Mesodermal cell (in vitro differentiated cells): ENCODE measurements at regions not wholly inside any gene's neighbourhood (a gene's known extent, or its start where the extent isn't known, plus 50 kb on each side); places are given as distances from the start of the nearest gene placed in this dataset.

Experiments
- H3K27ac ChIP-seq: 2 replicates; pipeline ENCODE4 v1.7.0; 2013; ENCODE audit warnings: mild to moderate bottlenecking, low read depth, low read length, moderate library complexity; ENCODE audit not compliant: severe bottlenecking
- H3K36me3 ChIP-seq: 2 replicates; pipeline ENCODE4 v1.7.1; 2013; ENCODE audit warnings: mild to moderate bottlenecking, low read length, moderate library complexity; ENCODE audit not compliant: control insufficient read depth, insufficient read depth
- H3K4me1 ChIP-seq: one replicate; pipeline ENCODE4 v1.7.1; 2013; ENCODE audit warnings: mild to moderate bottlenecking, low read length; ENCODE audit not compliant: insufficient read depth, control insufficient read depth, poor library complexity, severe bottlenecking
- H3K4me3 ChIP-seq: 2 replicates; pipeline ENCODE4 v1.7.0; 2013; ENCODE audit warnings: low read length, control low read depth, mild to moderate bottlenecking; ENCODE audit not compliant: insufficient read depth, poor library complexity, severe bottlenecking; ENCODE audit errors: extremely low read depth
- H3K9me3 ChIP-seq: 2 replicates; pipeline ENCODE4 v1.7.1; 2013; ENCODE audit warnings: mild to moderate bottlenecking, low read length, moderate library complexity; ENCODE audit not compliant: control insufficient read depth
- whole genome bisulfite sequencing, 2 experiments: methylation state at CpG; one replicate each; pipeline ENCODE4 v1.1.5; 2013; ENCODE audit warnings: missing lambda C conversion rate in 2 of 2; ENCODE audit not compliant: insufficient coverage in 2 of 2; 5-methylcytosine and 5-hydroxymethylcytosine counted together

- no peak overlapping the region for H3K27ac ChIP-seq
- no peaks in the 10 kb centered on the region for H3K4me1 ChIP-seq
- 100% methylated on average over 1 to 2 of the region's 5 CpGs for WGBS, 2 experiments
- no peaks in the 10 kb centered on the region for H3K9me3 ChIP-seq
- H3K36me3 ChIP-seq = no peaks in the 10 kb centered on the region
- H3K4me3 ChIP-seq = no peak overlapping the region
These were observed 1238.4 kb downstream of the GRIK2 start for GRCh38 chr6:102631921-102632320.

- Histone ChIP-seq H3K4me3 (no peak overlapping the region), H3K27ac (no peak overlapping the region), H3K9me3 (no peaks in the 10 kb centered on the region), H3K36me3 (no peaks in the 10 kb centered on the region), H3K4me1 (no peaks in the 10 kb centered on the region)
These were observed 1229.7 kb downstream of the GRIK2 start for GRCh38 chr6:102623201-102623600.

- WGBS, 2 experiments = no CpG with 5 or more reads among the region's 2 CpGs
- Histone ChIP-seq H3K36me3 (no peaks in the 10 kb centered on the region), H3K27ac (no peak overlapping the region), H3K4me1 (no peaks in the 10 kb centered on the region), H3K4me3 (no peak overlapping the region), H3K9me3 (peaks cover 5% of the 10 kb centered on the region)
These were observed 1226.1 kb downstream of the GRIK2 start for GRCh38 chr6:102619585-102619984.

GRCh38 chr6:102582569-102582968 is 1189.1 kb downstream of the GRIK2 start:
- peaks cover 9% of the 10 kb centered on the region for H3K9me3 ChIP-seq
- no peak overlapping the region for H3K4me3 ChIP-seq
- WGBS, 2 experiments = 86 to 98% methylated on average over 5 of the region's 5 CpGs
- H3K36me3 ChIP-seq = no peaks in the 10 kb centered on the region
- no peak overlapping the region for H3K27ac ChIP-seq
- no peaks in the 10 kb centered on the region for H3K4me1 ChIP-seq

DNA sequence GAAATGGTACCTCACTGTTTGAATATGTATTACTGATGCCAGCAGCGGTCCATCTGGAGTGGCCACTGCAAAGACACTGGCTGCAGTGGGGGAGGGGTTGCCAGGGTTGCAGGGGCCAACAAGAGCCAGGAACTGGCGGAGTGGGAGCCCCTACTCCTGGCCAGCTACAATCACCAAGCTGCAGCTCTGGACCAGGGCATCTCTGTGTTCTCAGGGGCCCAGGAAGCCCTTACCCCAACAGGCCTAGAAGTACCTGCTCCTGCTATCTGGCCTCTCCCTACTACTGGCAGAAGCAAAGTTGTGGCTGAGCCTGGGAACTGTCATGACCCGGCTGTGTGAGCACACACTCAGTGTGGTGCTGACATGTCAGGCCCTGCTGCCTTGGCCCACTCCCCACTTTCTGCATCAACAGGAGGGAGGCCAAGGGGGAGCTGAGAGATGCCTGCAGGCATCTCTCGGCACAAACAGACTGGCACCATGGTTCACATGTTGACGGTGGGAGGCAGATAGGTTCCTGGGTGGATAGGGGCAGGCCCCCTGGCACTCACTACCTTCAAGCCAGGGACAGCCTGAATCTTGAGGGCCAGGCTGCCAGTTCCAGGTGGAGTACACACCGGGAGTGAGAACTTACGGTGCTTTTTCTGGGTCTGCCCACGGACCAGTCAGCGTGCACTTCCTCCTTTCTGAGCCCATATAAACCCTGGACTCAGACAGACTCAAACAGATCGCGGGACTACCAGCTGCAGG is 1188.0 kb downstream of the GRIK2 start:
- peaks cover 9% of the 10 kb centered on the region for H3K9me3 ChIP-seq
- no peak overlapping the region for H3K4me3 ChIP-seq
- WGBS, 2 experiments = 91 to 95% methylated on average over 7 to 9 of the region's 11 CpGs
- H3K27ac ChIP-seq = no peak overlapping the region
- H3K4me1 ChIP-seq = no peaks in the 10 kb centered on the region
- no peaks in the 10 kb centered on the region for H3K36me3 ChIP-seq

DNA sequence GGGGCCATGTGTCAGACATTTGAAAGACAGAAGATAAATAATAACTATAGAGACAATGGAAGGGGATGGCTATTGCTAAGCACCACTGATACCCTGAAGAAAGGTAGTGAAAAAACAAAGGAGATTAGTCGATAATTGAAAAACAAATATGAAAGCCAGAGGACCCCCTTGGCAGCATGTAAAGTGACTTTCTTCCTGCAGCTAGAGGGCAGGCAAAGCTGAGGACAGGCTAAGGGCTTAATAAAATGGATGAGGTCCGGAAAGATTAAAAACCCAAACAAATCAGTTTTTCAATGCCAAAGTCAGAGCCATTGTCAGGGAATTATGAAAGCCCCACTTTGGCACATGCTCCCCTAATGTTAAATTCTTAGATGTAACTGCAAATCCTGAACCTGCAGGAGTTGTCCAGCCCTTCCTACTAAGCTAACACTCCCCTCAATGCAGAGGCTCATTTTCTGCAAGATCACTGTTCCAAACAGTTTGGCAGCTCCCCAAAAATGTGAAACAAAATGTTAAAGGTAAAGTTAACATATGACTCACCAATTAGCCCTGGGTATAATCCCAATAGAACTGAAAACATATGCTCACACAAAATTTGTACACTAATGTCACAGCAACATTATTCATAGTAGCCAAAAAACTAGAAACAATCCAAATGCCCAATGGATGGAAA is 1177.9 kb downstream of the GRIK2 start:
- H3K9me3 ChIP-seq = no peaks in the 10 kb centered on the region
- WGBS, 2 experiments = 50 to 79% methylated on average over 1 to 2 of the region's 2 CpGs
- no peaks in the 10 kb centered on the region for H3K4me1 ChIP-seq
- H3K36me3 ChIP-seq = no peaks in the 10 kb centered on the region
- H3K4me3 ChIP-seq = no peak overlapping the region
- H3K27ac ChIP-seq = no peak overlapping the region

GRCh38 chr6:102562713-102563112 is 1169.2 kb downstream of the GRIK2 start:
- Histone ChIP-seq H3K9me3 (no peaks in the 10 kb centered on the region), H3K36me3 (no peaks in the 10 kb centered on the region), H3K4me3 (no peak overlapping the region), H3K27ac (no peak overlapping the region), H3K4me1 (no peaks in the 10 kb centered on the region)
- WGBS, 2 experiments = no CpG with 5 or more reads among the region's 1 CpG

DNA sequence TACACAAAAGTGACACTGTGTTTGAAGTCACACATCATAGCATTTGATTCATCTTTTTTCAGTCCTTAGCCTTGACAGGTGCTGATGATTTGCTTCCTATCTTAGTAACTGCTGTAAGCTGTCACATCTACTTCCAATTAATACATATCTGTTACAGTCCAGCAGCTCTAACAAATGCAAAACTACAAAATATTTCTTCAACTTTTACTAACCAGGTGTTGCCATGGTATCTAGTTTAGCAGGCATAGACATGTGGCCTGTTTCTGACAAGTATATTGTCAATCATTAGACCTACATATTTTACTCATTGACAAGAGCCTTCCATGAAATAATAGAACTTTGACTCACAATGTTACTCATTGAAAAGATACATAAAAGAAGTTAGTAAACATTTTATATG is 1159.7 kb downstream of the GRIK2 start:
- H3K27ac ChIP-seq = no peak overlapping the region
- H3K4me1 ChIP-seq = no peaks in the 10 kb centered on the region
- H3K9me3 ChIP-seq = no peaks in the 10 kb centered on the region
- H3K36me3 ChIP-seq = no peaks in the 10 kb centered on the region
- no peak overlapping the region for H3K4me3 ChIP-seq

DNA sequence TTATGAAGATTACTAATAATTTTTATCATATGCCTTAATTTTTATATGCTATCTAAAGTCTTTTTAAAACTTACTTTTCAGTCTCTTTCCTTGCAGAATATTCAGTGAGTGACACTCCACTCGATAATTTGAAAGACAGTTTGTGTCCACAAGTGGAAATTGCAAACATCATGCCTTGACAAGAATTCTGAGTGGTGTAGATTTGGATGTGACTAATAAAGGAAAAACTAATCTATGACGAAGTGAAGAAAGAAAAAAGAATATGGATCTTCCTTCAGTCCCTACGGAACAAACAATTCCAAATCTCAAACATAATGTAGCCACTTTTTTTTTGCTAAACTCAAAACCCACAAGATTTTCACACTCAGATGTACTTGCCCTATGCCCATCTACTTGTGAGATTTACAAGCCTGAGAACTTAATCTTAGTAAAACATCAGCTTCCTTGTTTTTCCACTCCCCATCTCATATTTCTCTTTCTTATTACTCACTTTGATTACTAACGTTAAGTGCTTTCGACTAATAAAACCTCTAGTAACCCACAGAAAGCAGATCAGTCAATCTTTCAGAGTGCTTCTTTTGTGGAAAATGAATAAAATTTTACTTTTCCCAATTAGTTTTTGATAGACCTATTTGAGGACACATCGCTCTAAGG is 1155.8 kb downstream of the GRIK2 start:
- no peaks in the 10 kb centered on the region for H3K9me3 ChIP-seq
- H3K36me3 ChIP-seq = no peaks in the 10 kb centered on the region
- WGBS, 2 experiments = 80% methylated on average over 1 of the region's 6 CpGs; no CpG with 5 or more reads in 1 of the 2 experiments
- no peak overlapping the region for H3K4me3 ChIP-seq
- H3K4me1 ChIP-seq = no peaks in the 10 kb centered on the region
- H3K27ac ChIP-seq = no peak overlapping the region

GRCh38 chr6:102525336-102525735 is 1131.8 kb downstream of the GRIK2 start:
- 80% methylated on average over 1 of the region's 2 CpGs; no CpG with 5 or more reads in 1 of the 2 experiments for WGBS, 2 experiments
- H3K27ac ChIP-seq = no peak overlapping the region
- no peak overlapping the region for H3K4me3 ChIP-seq
- no peaks in the 10 kb centered on the region for H3K9me3 ChIP-seq
- H3K36me3 ChIP-seq = no peaks in the 10 kb centered on the region
- H3K4me1 ChIP-seq = no peaks in the 10 kb centered on the region

GRCh38 chr6:102520966-102521365 is 1127.5 kb downstream of the GRIK2 start:
- WGBS, 2 experiments = 80% methylated on average over 1 of the region's 2 CpGs; no CpG with 5 or more reads in 1 of the 2 experiments

More at GRCh38 chr6:102520966-102521365, 1127.5 kb downstream of the GRIK2 start:
- Histone ChIP-seq H3K36me3 (no peaks in the 10 kb centered on the region), H3K4me3 (no peak overlapping the region), H3K9me3 (no peaks in the 10 kb centered on the region), H3K4me1 (no peaks in the 10 kb centered on the region), H3K27ac (no peak overlapping the region)
